H1 (cell line): ENCODE measurements at regions not wholly inside any gene's neighbourhood (a gene's known extent, or its start where the extent isn't known, plus 50 kb on each side); places are given as distances from the start of the nearest gene placed in this dataset.

Experiments
- TF ChIP-seq, protein P1 (sequence below): fragments of 300-600 bp; sonication (generic); IDR thresholded peaks from 2 replicates; pipeline ENCODE4 v1.7.1; 2012; ENCODE audit warnings: low read length, moderate library complexity, mild to moderate bottlenecking, inconsistent platforms; ENCODE audit not compliant: insufficient replicate concordance

- TF ChIP-seq, protein P1, sequence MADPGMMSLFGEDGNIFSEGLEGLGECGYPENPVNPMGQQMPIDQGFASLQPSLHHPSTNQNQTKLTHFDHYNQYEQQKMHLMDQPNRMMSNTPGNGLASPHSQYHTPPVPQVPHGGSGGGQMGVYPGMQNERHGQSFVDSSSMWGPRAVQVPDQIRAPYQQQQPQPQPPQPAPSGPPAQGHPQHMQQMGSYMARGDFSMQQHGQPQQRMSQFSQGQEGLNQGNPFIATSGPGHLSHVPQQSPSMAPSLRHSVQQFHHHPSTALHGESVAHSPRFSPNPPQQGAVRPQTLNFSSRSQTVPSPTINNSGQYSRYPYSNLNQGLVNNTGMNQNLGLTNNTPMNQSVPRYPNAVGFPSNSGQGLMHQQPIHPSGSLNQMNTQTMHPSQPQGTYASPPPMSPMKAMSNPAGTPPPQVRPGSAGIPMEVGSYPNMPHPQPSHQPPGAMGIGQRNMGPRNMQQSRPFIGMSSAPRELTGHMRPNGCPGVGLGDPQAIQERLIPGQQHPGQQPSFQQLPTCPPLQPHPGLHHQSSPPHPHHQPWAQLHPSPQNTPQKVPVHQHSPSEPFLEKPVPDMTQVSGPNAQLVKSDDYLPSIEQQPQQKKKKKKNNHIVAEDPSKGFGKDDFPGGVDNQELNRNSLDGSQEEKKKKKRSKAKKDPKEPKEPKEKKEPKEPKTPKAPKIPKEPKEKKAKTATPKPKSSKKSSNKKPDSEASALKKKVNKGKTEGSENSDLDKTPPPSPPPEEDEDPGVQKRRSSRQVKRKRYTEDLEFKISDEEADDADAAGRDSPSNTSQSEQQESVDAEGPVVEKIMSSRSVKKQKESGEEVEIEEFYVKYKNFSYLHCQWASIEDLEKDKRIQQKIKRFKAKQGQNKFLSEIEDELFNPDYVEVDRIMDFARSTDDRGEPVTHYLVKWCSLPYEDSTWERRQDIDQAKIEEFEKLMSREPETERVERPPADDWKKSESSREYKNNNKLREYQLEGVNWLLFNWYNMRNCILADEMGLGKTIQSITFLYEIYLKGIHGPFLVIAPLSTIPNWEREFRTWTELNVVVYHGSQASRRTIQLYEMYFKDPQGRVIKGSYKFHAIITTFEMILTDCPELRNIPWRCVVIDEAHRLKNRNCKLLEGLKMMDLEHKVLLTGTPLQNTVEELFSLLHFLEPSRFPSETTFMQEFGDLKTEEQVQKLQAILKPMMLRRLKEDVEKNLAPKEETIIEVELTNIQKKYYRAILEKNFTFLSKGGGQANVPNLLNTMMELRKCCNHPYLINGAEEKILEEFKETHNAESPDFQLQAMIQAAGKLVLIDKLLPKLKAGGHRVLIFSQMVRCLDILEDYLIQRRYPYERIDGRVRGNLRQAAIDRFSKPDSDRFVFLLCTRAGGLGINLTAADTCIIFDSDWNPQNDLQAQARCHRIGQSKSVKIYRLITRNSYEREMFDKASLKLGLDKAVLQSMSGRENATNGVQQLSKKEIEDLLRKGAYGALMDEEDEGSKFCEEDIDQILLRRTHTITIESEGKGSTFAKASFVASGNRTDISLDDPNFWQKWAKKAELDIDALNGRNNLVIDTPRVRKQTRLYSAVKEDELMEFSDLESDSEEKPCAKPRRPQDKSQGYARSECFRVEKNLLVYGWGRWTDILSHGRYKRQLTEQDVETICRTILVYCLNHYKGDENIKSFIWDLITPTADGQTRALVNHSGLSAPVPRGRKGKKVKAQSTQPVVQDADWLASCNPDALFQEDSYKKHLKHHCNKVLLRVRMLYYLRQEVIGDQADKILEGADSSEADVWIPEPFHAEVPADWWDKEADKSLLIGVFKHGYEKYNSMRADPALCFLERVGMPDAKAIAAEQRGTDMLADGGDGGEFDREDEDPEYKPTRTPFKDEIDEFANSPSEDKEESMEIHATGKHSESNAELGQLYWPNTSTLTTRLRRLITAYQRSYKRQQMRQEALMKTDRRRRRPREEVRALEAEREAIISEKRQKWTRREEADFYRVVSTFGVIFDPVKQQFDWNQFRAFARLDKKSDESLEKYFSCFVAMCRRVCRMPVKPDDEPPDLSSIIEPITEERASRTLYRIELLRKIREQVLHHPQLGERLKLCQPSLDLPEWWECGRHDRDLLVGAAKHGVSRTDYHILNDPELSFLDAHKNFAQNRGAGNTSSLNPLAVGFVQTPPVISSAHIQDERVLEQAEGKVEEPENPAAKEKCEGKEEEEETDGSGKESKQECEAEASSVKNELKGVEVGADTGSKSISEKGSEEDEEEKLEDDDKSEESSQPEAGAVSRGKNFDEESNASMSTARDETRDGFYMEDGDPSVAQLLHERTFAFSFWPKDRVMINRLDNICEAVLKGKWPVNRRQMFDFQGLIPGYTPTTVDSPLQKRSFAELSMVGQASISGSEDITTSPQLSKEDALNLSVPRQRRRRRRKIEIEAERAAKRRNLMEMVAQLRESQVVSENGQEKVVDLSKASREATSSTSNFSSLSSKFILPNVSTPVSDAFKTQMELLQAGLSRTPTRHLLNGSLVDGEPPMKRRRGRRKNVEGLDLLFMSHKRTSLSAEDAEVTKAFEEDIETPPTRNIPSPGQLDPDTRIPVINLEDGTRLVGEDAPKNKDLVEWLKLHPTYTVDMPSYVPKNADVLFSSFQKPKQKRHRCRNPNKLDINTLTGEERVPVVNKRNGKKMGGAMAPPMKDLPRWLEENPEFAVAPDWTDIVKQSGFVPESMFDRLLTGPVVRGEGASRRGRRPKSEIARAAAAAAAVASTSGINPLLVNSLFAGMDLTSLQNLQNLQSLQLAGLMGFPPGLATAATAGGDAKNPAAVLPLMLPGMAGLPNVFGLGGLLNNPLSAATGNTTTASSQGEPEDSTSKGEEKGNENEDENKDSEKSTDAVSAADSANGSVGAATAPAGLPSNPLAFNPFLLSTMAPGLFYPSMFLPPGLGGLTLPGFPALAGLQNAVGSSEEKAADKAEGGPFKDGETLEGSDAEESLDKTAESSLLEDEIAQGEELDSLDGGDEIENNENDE, result no peak
Measured at GRCh38 chr10:78402591-78402990, 368.9 kb downstream of the RPS24 start (continued).
